Ovary (tissue), 7 donors: ENCODE measurements at regions not wholly inside any gene's neighbourhood (a gene's known extent, or its start where the extent isn't known, plus 50 kb on each side); places are given as distances from the start of the nearest gene placed in this dataset.

Experiments
- DNase-seq, 5 donors: peaks; one replicate each; pipeline ENCODE4 v3.0.0-alpha.2; 2019 to 2020
- H3K27ac ChIP-seq, 2 donors: fragments of 200-600 bp; one replicate each; pipeline versions ENCODE4 v1.5.1 to v1.8.0; 2019 to 2022
- H3K27me3 ChIP-seq: fragments of 200-600 bp; one replicate; pipeline ENCODE4 v1.8.0; 2022
- H3K36me3 ChIP-seq: fragments of 200-600 bp; sonication (generic); one replicate; pipeline ENCODE4 v1.5.1; 2019
- H3K4me1 ChIP-seq: one replicate; pipeline ENCODE4 v1.8.1; 2013; ENCODE audit warnings: mild to moderate bottlenecking, moderate library complexity; ENCODE audit not compliant: insufficient read depth
- H3K4me3 ChIP-seq: fragments of 200-600 bp; sonication (generic); one replicate; pipeline ENCODE4 v1.5.1; 2017
- H3K9me3 ChIP-seq, 2 donors: fragments of 200-600 bp in 1 of 2; sonication (generic) in 1 of 2; one replicate each; pipeline versions ENCODE4 v1.5.1 to v1.8.1; 2013 to 2019; ENCODE audit warnings: mild to moderate bottlenecking in 1 of 2, moderate library complexity in 1 of 2
- EP300 ChIP-seq: sonication (generic); formaldehyde crosslinking; IDR thresholded peaks from one replicate; pipeline ENCODE4 v1.6.1; 2017; ENCODE audit warnings: antibody characterized with exemption
- POLR2A ChIP-seq: fragments of 450-650 bp; IDR thresholded peaks from one replicate; pipeline ENCODE4 v1.6.1; 2017; ENCODE audit warnings: antibody characterized with exemption, mild to moderate bottlenecking, moderate library complexity
- WGBS, 3 donors: extraction: QIAGEN DNeasy Blood & Tissue Kit in 1 of 3; methylation state at CpG; one replicate each; pipeline versions ENCODE4 v1.1.5 to v1.1.7; 2013 to 2017; 5-methylcytosine and 5-hydroxymethylcytosine counted together
- intact Hi-C, 4 donors: fragments of 100-400 bp; cut with DNase I; formaldehyde crosslinking; loops; one replicate each; pipeline versions ENCODE4 v1.11.0 to v1.15.1; 2022 to 2023
- TF ChIP-seq, protein P1 (sequence below), 3 donors: fragments of 450-650 bp in 2 of 3; fragments of 200-600 bp in 1 of 3; IDR thresholded peaks; one replicate each; pipeline versions ENCODE4 v1.5.1 to v1.8.0; 2016 to 2022; ENCODE audit warnings: antibody characterized with exemption in 3 of 3, mild to moderate bottlenecking in 1 of 3
- donor health status: DM: no; HTN: no; CAD: no; lungs with moderate emphysema.
- donor health status: DM: no; HTN: no; CAD: no.
- donor health status: Bipolar disorder and iron deficiency.
- donor health status: DM: no; HTN: no; CAD: no.
- donor health status: DM: yes; HTN: yes; CAD: no.

DNA sequence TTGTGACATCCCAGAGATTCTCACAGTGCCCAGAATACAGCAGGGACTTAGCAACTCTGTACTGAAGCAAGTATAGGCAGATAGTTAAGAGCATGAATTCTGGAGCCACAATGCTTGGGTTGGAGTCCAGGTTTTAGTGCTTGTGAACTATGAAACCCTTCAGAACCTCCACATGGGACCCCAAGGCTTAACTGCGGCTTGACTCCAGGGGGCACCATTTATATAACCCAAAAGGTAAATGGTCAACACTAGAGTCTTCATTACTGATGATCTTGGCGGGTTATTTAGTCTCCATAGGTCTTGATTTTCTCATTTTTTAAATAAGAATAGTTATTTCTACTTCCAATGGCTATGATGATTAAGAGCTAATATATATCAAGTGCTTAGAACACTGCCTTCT, 390.3 kb downstream of the TAF11L14 start:
- Histone ChIP-seq H3K9me3 (no peaks in the 10 kb centered on the region), H3K27me3 (no peaks in the 10 kb centered on the region), H3K4me1 (no peaks in the 10 kb centered on the region), H3K36me3 (no peaks in the 10 kb centered on the region), H3K27ac (no peak overlapping the region), H3K4me3 (no peak overlapping the region)
- no peak for DNase-seq
- TF ChIP-seq, protein P1, sequence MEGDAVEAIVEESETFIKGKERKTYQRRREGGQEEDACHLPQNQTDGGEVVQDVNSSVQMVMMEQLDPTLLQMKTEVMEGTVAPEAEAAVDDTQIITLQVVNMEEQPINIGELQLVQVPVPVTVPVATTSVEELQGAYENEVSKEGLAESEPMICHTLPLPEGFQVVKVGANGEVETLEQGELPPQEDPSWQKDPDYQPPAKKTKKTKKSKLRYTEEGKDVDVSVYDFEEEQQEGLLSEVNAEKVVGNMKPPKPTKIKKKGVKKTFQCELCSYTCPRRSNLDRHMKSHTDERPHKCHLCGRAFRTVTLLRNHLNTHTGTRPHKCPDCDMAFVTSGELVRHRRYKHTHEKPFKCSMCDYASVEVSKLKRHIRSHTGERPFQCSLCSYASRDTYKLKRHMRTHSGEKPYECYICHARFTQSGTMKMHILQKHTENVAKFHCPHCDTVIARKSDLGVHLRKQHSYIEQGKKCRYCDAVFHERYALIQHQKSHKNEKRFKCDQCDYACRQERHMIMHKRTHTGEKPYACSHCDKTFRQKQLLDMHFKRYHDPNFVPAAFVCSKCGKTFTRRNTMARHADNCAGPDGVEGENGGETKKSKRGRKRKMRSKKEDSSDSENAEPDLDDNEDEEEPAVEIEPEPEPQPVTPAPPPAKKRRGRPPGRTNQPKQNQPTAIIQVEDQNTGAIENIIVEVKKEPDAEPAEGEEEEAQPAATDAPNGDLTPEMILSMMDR (IDR thresholded peaks at IDR 0.05), result no peak
- TF ChIP-seq POLR2A, result no peak
- TF ChIP-seq EP300, result no peak
- intact Hi-C loops, result no loop called here
- WGBS, 3 donors, result 78 to 91% (median 81%) methylated on average over 2 of the region's 2 CpGs

DNA sequence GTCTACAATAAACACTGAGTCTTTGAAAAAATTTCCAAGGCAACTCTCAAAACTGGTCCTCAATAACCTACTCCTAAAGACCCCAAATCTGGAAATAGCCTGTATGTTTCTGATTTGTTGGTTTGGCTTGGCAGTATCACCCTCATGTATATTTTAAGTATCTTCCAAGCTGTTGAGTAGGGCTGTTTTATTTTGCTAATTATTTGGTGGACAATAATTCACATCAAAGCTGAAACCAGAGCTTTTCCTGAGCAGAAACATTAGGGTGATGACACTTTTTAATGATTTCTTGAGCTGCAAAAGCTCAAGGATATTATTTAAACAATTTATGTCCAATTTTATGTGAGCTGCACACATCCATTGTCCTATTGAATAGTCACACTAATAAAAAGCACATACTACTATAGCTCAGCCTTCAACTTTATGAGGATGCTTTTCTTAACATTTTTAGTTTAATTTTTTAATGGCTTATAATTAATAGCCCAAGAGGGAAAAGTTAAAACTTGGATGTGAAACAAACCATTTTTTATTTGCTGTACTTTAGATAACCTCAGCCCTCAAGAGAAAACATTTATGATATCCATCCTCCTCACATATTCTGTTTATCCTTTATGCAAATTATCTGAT, 393.1 kb downstream of the TAF11L14 start:
- no peaks in the 10 kb centered on the region for H3K27me3 ChIP-seq
- H3K4me3 ChIP-seq, result no peak overlapping the region
- H3K36me3 ChIP-seq, result no peaks in the 10 kb centered on the region
- no peaks in the 10 kb centered on the region for H3K9me3 ChIP-seq
- no peak for TF ChIP-seq POLR2A
- TF ChIP-seq, protein P1 (IDR thresholded peaks at IDR 0.05), result no peak
- no peak for TF ChIP-seq EP300
- no peaks in the 10 kb centered on the region for H3K4me1 ChIP-seq
- no peak for DNase-seq
- H3K27ac ChIP-seq, result no peak overlapping the region
- intact Hi-C loops, result no loop called here

- no peak for TF ChIP-seq POLR2A
- no peak for TF ChIP-seq EP300
- TF ChIP-seq, protein P1 (IDR thresholded peaks at IDR 0.05), result no peak
- H3K27me3 ChIP-seq, result no peaks in the 10 kb centered on the region
- intact Hi-C loops, result no loop called here
- 52 to 70% (median 63%) methylated on average over 1 of the region's 1 CpG for WGBS, 3 donors
- H3K36me3 ChIP-seq, result no peaks in the 10 kb centered on the region
- no peak for DNase-seq
- H3K4me1 ChIP-seq, result no peaks in the 10 kb centered on the region
- no peaks in the 10 kb centered on the region for H3K9me3 ChIP-seq
- H3K27ac ChIP-seq, result no peak overlapping the region
- no peak overlapping the region for H3K4me3 ChIP-seq
Measured at GRCh38 chr5:18028036-18028435, 393.8 kb downstream of the TAF11L14 start.

GRCh38 chr5:18032744-18033143, 398.5 kb downstream of the TAF11L14 start:
- H3K4me1 ChIP-seq, result no peaks in the 10 kb centered on the region
- intact Hi-C loops, result no loop called here
- 76 to 81% (median 80%) methylated on average over 4 of the region's 4 CpGs for WGBS, 3 donors
- no peak for DNase-seq
- H3K27ac ChIP-seq, result no peak overlapping the region
- no peaks in the 10 kb centered on the region for H3K36me3 ChIP-seq
- no peaks in the 10 kb centered on the region for H3K9me3 ChIP-seq
- H3K27me3 ChIP-seq, result no peaks in the 10 kb centered on the region
- TF ChIP-seq, protein P1 (IDR thresholded peaks at IDR 0.05), result no peak
- no peak for TF ChIP-seq EP300
- TF ChIP-seq POLR2A, result no peak
- no peak overlapping the region for H3K4me3 ChIP-seq

DNA sequence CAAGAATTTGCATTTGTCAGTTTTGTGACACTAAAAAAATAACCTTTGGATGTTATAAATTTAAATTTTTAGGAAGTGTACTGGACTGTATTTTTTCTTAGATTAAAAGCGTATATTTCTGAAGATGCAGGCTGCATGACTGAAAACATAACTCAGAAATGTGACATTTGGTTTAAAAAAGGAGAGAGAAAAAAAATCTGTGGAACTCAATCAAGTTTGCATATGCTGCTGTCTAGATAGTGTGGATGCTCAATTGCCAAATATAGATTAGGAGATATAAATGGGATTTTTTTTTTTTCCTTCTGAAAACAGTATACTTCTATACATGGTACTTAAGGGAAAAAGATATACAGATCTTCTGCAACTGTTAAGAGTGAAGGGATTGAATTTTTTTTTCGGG, 402.3 kb downstream of the TAF11L14 start:
- WGBS, 3 donors, result 59 to 73% (median 63%) methylated on average over 2 of the region's 2 CpGs
- no peaks in the 10 kb centered on the region for H3K27me3 ChIP-seq
- no peaks in the 10 kb centered on the region for H3K9me3 ChIP-seq
- H3K4me1 ChIP-seq, result no peaks in the 10 kb centered on the region
- DNase-seq, result no peak
- no peak for TF ChIP-seq EP300
- no peak for TF ChIP-seq POLR2A
- TF ChIP-seq, protein P1 (IDR thresholded peaks at IDR 0.05), result no peak
- intact Hi-C loops, result no loop called here
- no peak overlapping the region for H3K4me3 ChIP-seq
- H3K27ac ChIP-seq, result no peak overlapping the region
- H3K36me3 ChIP-seq, result no peaks in the 10 kb centered on the region
